Stomach (tissue), 4 donors: ENCODE measurements at regions not wholly inside any gene's neighbourhood (a gene's known extent, or its start where the extent isn't known, plus 50 kb on each side); places are given as distances from the start of the nearest gene placed in this dataset.

Experiments
- EP300 ChIP-seq: sonication (generic); formaldehyde crosslinking; IDR thresholded peaks from one replicate; pipeline ENCODE4 v1.6.1; 2017; ENCODE audit warnings: antibody characterized with exemption
- POLR2A ChIP-seq, 4 donors: fragments of 450-650 bp; IDR thresholded peaks; one replicate each; pipeline ENCODE4 v1.6.1; 2016; ENCODE audit warnings: antibody characterized with exemption in 4 of 4, control low read depth in 2 of 4, mild to moderate bottlenecking in 1 of 4, moderate library complexity in 1 of 4
- POLR2AphosphoS5 ChIP-seq, 3 donors: sonication (generic); formaldehyde crosslinking; IDR thresholded peaks; one replicate each; pipeline ENCODE4 v1.6.1; 2016; ENCODE audit warnings: antibody characterized with exemption in 3 of 3
- TF ChIP-seq, protein P1 (sequence below), 7 experiments: fragments of 450-650 bp in 4 of 7; fragments of 200-600 bp in 3 of 7; sonication (generic) in 3 of 7; IDR thresholded peaks; one replicate each; pipeline ENCODE4 v1.5.1; 2016 to 2019; ENCODE audit warnings: antibody characterized with exemption in 7 of 7, control low read depth in 2 of 7, mild to moderate bottlenecking in 1 of 7

DNA sequence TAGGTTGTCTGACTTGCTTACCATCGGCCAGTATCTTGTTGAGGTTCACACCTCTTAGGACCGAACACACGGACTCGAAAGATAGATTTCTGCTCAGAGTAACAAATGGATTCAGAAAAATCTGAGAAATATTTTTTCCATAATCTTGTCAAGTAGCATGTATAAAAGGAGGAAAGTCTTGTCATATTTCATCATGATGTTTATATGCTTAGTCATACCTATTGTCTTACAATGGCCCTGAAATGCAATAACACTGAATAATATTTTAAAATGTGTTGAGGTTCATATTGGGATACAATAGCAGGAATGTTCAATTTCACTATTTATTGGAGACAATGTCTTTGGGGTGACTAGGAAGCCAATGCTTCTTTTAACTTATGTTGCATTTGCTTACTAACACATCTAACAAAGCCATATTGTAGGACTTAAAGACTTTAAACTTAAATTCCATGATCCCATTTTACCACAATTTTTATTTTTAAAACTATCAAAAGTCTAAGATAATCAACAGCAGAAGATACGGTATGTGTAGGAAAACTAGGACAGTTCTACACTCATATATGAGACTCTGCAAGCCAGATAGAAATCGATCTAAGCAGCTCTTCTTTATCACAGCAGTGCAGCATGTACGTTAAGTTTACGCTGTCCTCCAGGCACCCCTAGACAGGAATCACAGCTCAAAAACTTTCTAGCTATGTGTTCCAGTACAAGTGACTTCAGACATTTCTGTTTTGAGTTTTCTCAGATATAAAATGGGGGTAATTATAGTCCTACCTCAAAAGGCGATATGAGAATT is 135.7 kb upstream of the CAV2 start:
- TF ChIP-seq, protein P1, sequence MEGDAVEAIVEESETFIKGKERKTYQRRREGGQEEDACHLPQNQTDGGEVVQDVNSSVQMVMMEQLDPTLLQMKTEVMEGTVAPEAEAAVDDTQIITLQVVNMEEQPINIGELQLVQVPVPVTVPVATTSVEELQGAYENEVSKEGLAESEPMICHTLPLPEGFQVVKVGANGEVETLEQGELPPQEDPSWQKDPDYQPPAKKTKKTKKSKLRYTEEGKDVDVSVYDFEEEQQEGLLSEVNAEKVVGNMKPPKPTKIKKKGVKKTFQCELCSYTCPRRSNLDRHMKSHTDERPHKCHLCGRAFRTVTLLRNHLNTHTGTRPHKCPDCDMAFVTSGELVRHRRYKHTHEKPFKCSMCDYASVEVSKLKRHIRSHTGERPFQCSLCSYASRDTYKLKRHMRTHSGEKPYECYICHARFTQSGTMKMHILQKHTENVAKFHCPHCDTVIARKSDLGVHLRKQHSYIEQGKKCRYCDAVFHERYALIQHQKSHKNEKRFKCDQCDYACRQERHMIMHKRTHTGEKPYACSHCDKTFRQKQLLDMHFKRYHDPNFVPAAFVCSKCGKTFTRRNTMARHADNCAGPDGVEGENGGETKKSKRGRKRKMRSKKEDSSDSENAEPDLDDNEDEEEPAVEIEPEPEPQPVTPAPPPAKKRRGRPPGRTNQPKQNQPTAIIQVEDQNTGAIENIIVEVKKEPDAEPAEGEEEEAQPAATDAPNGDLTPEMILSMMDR (IDR thresholded peaks at IDR 0.05) = no peak
- no peak for TF ChIP-seq EP300
- TF ChIP-seq POLR2A (IDR thresholded peaks at IDR 0.05) = no peak
- TF ChIP-seq POLR2AphosphoS5 (IDR thresholded peaks at IDR 0.05) = no peak
